AG09319 (cell line): ENCODE measurements at regions not wholly inside any gene's neighbourhood (a gene's known extent, or its start where the extent isn't known, plus 50 kb on each side); places are given as distances from the start of the nearest gene placed in this dataset.

Experiments
- DNase-seq: peaks from one replicate; pipeline ENCODE4 v3.0.0-alpha.2; 2010; ENCODE audit warnings: low read depth; ENCODE audit errors: extremely low read depth
- CTCF ChIP-seq: IDR thresholded peaks from 2 replicates; pipeline ENCODE4 v1.5.1; 2011; ENCODE audit warnings: low read depth, mild to moderate bottlenecking, inconsistent platforms, low read length, moderate library complexity

GRCh38 chr2:139386401-139386800, 606.2 kb upstream of the NXPH2 start:
- TF ChIP-seq CTCF, result no peak

GRCh38 chr2:139383532-139383931, 603.3 kb upstream of the NXPH2 start:
- DNase-seq, result no peak
- TF ChIP-seq CTCF, result no peak

More at GRCh38 chr2:139386401-139386800, 606.2 kb upstream of the NXPH2 start:
- DNase-seq, result no peak

GRCh38 chr2:139380051-139380450, 599.9 kb upstream of the NXPH2 start:
- DNase-seq, result no peak
- TF ChIP-seq CTCF, result no peak

GRCh38 chr2:139378373-139378772, 598.2 kb upstream of the NXPH2 start:
- DNase-seq, result no peak
- TF ChIP-seq CTCF, result no peak

GRCh38 chr2:139374296-139374850, 594.2 kb upstream of the NXPH2 start:
- no peak for TF ChIP-seq CTCF
- DNase-seq, result no peak

- no peak for DNase-seq
- TF ChIP-seq CTCF, result no peak
Observed at GRCh38 chr2:139369423-139370409, 589.5 kb upstream of the NXPH2 start.

- DNase-seq, result no peak
- TF ChIP-seq CTCF, result no peak
Observed at GRCh38 chr2:139367416-139367815, 587.2 kb upstream of the NXPH2 start.
